Left ventricle myocardium superior (tissue), 1 donor: ENCODE measurements at regions not wholly inside any gene's neighbourhood (a gene's known extent, or its start where the extent isn't known, plus 50 kb on each side); places are given as distances from the start of the nearest gene placed in this dataset.
"Not testable (repeated sequence)": the region's sequence is repeated elsewhere in the genome, so short reads cannot be mapped to it uniquely, and the experiment has no call there.

ENCODE experiments used
- ATAC-seq: fragments of 200-7000 bp; cut with Tn5 transposase; one replicate; pipeline ENCODE4 v1.9.1; 2020; ENCODE audit warnings: mild to moderate bottlenecking, moderate library complexity
- DNase-seq: peaks from one replicate; pipeline ENCODE4 v3.0.0-alpha.2; 2020
- intact Hi-C: fragments of 100-400 bp; cut with micrococcal nuclease; formaldehyde crosslinking; loops from one replicate; pipeline ENCODE4 v1.11.0; 2022
- donor health status: DM: no; HTN: yes; CAD: no; lungs with severe emphysema.

DNA sequence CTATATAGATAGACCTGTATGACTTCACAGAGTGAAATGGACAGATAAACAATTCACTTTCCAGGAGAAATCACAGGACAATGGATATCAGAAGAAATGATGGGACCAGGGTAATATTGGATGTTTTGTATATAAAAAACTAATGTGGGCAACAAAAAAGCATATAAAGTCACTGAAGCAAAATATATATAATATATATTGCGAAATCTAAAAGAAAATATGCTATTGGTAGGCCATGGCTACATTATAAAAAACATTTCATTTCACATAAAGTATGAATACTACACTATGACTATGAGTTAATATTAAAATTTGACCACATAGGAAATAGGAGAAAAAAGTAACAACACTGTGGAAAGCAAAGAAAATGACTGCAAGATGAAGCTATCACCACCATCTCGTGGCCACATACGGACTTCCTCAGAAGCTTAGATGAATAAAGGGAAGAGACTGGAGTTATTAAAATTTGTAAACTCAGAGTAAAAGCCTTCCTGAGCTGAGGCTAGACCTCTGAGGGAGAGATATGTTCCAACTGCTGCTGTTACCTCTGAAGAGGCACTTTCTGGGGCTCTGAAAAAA lies 115.8 kb downstream of the SYT15B start:
- DNase-seq, intact Hi-C loops, ATAC-seq: not testable (repeated sequence)

DNA sequence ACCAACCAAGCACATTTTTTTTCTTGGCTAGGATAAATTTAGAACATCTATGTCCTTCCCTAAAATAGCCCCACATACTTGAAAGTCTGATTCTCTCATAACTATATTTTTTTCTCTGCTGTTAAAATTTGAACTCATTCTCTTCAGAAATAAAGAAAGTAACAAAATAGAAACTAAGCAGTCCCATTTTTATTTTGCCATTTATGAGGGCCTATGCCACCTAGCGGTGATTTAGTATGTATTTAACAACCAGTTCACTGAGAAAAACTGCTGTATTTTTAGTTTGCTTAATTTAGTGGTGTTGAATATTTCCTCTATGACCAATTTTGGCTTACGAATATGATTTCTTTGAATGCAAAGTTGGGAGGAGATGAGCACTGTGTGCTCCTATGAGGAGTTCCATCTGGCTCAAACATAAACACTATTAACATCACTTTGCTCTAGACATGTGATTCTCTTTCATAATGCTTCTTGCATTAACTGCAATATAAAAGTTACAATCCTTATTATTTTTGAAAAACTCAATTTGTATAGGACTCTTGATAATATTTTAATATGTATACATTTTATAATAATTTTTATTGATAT lies 116.6 kb downstream of the SYT15B start:
- DNase-seq, intact Hi-C loops: not testable (repeated sequence)
- ATAC-seq: peak; percentile 27

DNA sequence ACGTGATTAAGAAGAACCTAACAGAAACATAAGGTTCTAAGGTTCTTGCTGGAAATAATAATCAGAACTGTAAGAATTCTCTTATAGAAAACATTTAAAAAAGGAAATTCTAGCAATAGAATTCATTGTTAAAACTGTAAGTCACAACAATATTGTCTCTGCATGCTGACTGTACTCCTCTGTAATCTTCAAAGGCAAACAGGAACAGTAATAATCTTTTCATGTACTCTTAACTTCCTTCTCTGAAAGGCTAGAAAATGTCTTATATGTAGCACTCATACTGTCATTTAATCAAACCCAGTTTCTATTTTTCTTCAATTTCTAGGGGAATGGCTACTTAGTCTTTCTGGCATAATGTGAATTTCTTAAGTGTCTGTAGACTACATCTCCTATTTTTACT lies 103.5 kb upstream of the AGAP9 start:
- DNase-seq, intact Hi-C loops, ATAC-seq: not testable (repeated sequence)

DNA sequence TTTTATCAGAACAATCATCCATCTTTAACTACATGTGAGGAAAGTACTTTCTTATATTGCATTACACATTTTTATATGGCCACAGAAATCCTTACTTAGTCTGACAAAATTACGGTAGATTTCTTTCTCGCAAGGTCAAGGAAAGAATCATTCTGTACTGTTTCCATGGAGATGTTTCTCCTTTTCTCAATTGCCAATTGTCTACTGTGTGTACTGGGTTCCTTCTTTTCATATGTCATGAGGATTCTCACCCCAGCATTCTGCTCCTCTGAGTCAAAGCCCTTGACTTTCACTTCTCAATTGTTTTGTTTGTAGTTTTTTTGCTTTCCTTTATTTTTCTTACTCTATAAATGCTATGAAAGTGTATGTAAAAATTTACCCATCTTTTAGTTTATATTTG lies 99.3 kb upstream of the AGAP9 start:
- intact Hi-C loops, DNase-seq, ATAC-seq: not testable (repeated sequence)

DNA sequence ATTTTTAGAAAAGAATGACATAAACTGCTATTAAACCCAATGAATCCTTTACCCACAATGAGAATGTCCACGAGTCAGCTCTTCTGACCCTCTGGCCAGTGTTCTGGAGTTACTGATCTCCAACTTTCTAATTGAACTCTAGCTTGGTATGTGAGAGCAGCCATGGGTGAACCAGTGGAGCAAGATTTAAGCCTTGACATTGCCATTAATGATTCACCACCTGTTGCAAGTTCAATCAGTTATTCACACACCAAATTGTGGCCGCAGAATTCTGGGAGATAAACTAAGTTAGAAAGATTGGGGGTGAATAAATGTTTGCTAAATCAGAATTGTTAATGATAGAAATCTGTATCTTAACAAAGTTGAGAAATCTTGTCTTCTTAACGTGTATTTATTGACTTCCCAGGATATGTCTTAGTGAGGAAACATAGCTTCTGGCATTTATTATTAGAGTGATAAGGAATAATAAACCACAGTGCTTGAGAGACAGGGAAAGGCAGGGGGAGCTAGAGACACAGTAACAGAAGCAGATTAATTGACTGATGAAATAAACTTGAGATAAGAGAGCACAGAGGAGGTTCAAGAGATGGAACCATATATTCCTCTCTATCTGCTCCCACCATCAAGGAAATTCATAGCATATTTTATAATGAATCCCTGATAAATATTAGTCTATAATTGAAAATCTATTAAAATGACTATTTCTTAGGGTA lies 96.0 kb upstream of the AGAP9 start:
- DNase-seq, intact Hi-C loops, ATAC-seq: not testable (repeated sequence)

DNA sequence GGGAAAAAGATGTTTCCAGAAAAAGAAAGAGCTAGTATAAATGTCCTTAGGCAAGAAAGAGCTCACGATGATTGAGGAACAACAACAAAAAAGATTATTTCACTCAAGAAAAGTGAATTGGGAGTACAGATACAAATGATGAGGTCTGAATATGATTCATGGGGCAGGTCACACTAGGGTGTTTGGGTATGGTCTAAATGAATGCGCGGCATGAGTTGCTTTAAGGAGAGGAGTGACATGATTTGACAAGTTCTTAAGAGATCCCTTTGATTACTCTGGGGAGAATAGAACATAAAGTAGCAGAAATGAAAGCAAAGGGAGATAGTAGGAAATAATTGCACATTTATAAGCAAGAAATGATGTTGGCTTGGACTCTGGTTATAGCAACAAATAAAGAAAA lies 85.9 kb upstream of the AGAP9 start:
- intact Hi-C loops, DNase-seq, ATAC-seq: not testable (repeated sequence)

DNA sequence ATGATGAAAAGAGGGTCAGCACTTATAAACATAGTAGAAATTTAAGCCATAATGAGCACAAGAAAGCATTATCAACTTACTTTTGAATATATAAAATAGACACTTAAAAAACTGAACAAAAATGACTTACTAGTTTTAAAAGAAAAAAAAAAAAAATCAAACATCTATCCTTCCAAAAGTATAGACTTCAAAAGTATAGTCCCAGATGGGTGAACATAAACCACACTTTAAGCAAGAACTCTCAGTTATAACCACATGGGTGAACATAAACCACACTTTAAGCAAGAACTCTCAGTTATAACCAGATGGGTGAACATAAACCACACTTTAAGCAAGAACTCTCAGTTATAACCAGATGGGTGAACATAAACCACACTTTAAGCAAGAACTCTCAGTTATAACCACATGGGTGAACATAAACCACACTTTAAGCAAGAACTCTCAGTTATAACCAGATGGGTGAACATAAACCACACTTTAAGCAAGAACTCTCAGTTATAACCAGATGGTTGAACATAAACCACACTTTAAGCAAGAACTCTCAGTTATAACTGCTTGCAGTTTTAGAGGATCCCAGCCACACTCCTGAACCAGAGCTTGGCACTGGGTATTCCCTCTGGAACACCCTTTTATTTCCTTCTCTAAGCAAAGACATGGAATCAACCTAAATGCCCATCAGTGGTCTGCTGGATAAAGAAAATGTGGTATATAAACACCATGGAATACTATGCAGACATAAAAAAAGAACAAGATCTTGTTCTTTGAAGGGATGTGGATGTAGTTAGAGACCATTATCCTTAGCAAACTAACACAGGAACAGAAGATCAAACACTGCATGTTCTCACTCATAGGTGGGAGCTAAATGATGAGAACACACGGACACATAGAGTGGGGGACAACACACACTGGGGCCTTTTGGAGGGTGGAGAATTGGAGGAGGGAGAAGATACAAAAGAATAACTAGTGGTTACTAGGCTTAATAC lies 82.6 kb upstream of the AGAP9 start:
- DNase-seq, ATAC-seq, intact Hi-C loops: not testable (repeated sequence)

DNA sequence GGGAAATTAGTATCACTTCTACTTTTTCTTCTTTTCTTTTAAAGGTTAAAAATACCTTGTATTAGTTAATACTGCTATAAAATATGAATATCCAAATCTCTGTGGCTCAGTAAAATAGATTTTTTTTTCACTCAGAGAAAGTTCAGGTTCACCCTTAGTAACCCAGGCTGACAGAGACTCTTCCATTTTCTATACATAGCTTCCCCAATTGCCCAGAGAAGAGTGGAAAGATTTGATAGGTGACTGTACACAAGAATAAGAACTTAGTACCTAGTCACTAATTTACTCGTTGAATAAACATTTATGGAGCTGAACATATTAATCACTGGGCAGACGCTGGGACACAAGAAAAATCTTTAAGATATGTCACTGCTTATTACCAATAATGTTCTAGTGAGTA lies 77.2 kb upstream of the AGAP9 start:
- intact Hi-C loops, DNase-seq, ATAC-seq: not testable (repeated sequence)

DNA sequence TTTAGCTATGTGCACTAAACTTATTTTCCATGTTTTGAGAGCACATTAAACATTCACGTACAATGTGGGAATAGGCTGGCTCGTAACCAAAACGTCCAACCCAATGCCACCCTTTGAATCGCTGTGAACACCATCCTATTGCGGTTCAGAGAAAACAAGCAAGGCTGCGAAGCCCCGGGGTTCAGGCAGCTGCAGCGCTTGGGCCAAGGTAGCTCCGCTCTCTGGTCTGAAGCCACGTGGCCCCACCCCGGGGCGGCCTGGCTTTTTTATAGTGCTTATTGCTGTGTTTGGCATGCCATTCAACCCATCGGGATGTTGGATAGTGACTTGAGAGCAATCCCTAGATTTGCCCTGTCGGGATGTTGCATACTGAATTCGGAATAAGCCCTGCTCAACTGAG lies 76.7 kb upstream of the AGAP9 start:
- intact Hi-C loops, DNase-seq, ATAC-seq: not testable (repeated sequence)

DNA sequence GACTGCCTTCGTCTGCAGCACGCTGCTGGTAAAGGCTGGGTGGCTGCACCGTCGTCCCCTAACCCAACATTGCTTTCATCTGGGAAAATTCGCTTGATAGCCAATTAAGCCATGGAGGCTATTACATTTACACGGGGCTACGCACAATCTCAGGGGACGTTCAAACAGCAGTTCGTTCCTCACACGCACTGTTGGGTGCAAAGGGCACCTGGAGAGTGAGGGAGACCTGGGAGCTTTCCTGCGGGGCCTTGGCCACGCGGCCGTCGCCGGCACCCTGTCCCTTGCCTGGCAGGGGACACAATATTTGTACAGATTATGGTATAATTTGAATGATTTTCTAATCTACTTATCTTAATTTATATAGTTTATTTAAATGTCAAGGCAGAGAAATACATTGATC lies 76.2 kb upstream of the AGAP9 start:
- DNase-seq, intact Hi-C loops, ATAC-seq: not testable (repeated sequence)

DNA sequence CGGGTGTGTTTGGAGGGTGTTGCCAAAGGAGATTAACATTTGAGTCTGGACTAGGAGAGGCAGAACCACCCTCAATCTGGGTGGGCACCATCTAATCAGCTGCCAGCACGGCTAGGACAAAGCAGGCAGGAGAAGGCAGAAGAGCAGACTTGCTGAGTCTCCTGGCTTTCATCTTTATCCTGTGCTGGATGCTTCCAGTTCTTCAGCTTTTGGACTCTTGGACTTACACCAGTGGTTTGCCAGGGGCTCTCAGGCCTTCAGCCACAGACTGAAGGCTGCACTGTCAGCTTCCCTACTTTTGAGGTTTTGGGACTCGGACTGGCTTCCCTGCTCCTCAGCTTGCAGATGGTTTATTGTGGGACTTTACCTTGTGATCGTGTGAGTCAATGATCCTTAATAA lies 70.4 kb upstream of the AGAP9 start:
- DNase-seq, ATAC-seq, intact Hi-C loops: not testable (repeated sequence)

DNA sequence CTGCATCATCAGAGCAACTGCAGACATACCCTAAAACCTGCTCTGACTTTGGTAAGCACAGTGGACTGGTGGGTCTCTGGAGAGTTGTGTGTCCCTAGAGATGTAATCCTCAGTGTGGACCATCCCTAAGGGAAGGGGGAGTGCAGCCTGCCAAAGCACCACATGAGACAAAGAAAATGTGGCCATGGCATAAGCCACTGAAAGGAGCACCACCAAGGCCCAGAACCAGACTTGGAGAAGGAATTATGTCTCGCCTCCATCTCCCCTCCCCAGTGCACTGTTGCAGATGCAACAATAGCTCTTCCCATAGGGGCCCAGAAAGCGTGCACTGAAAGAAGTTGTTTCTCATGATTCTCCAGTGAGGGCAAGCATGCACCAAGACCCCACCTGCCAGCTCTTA lies 69.7 kb upstream of the AGAP9 start:
- ATAC-seq, intact Hi-C loops, DNase-seq: not testable (repeated sequence)

DNA sequence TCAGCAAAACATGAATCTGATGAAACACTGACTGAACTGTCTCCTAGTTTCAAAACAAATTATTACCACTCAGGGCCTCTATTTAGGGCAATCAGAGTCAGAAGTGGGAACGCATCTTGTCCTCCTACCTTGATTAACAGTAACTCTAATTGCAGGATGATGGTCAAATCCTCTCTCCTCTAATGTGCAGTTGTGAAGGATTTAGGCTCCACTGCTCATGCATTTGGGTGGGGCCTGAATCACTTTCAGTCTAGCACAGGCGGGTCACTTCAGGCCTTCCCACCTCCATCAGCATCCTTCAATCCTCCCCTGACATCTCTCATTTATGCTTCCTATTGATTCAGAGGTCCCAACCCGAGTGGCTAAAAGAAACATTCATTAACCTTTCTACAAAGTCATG lies 67.5 kb upstream of the AGAP9 start:
- intact Hi-C loops, ATAC-seq, DNase-seq: not testable (repeated sequence)

DNA sequence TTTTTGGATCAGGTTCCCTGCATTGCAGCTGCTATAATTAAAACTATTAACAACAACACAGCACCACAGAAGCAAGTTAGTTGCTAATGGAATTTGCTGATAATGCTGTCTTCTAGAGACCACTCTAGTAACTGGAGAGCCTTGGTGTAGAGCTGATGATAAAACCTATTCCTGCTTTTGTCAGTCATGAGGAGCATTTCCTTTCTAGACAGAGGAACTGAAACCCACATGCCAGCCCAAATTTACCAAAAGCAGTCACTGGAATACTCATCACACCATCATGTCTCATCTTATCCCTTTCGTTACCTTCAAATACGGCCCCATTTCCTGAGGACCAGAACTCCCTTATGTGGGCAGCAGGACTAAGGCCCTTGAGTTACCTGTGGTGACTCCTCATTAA lies 67.1 kb upstream of the AGAP9 start:
- ATAC-seq, intact Hi-C loops, DNase-seq: not testable (repeated sequence)

DNA sequence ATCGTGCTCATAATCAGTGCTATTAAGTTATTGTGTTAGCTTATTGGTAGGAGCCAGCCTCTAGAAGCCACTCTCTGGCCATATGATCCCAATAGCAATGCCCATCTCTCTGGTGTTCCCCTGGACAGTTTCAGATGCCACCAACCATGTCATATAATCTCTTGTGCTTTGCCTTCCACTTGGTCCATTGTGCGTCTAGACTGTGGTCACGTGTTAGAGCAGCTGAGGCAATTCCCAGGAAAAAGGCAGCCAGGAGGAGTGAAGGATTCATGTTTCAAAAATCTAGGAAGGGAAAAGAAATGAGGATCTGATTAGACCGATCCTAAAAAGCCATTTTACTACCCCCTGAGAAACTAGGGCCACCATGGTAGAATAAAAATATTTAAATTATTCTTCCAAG lies 58.6 kb upstream of the AGAP9 start:
- intact Hi-C loops, ATAC-seq, DNase-seq: not testable (repeated sequence)

DNA sequence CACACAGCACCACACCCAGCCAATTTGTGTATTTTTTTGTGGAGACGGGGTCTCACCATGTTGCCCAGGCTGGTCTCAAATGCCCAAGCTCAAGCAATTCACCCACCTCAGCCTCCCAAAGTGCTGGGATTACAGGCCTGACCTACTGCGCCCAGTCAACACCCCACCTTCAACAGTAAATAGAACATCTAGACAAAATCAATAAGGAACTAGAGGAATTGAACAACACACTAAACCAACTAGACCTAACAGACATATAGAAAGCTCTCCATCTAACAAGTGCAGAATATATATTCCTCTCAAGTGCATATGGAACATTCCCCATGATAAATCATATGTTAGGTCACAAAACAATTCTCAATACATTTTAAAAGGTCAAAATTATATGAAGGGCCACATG lies 56.6 kb upstream of the AGAP9 start:
- intact Hi-C loops, ATAC-seq, DNase-seq: not testable (repeated sequence)

DNA sequence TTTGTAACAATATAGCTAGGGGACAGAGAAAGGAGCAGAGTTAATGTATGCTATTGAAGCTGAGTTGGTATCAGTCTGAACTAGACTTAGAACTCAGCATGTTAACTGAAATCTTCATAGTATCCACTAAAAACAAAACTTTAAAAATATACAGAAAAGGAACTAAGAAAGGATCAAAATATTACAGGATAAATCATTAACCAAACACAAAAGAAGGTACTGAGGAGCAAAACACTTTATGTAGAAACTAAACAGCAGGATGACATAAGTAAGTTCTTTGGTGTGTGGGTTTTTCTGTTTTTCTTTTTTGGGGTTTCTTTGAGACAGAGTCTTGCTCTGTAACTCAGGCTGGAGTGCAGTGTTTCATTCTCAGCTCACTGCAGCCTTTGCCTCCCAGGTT lies 55.1 kb upstream of the AGAP9 start:
- ATAC-seq, DNase-seq, intact Hi-C loops: not testable (repeated sequence)
